ENCODE measurements at regions not wholly inside any gene's neighbourhood (a gene's known extent, or its start where the extent isn't known, plus 50 kb on each side); places are given as distances from the start of the nearest gene placed in this dataset.

DNA sequence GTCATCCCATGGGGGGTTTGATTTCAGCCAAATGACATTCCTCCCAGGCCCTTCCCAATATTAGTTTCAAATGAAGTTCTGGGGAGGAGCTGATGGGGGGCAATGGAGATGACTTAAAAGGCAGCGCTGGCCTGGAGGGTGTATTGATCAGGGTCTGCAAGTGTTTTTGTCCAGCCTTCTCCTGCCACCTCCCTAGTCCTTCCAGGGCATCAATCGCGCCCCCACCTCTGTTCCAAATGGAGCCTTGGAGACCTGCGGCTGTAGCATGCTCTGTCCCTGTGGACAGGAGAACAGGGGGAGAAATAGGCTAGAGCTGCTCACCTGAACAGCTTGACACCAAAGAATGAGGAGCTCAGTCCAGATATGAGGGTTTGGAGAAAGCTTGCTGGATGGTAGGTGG, 386.8 kb upstream of the PODXL start:
- TF ChIP-seq EZH2 (IDR thresholded peaks at IDR 0.05; ENCODE audit: borderline replicate concordance, low read length): no peak
- TF ChIP-seq, protein P1, sequence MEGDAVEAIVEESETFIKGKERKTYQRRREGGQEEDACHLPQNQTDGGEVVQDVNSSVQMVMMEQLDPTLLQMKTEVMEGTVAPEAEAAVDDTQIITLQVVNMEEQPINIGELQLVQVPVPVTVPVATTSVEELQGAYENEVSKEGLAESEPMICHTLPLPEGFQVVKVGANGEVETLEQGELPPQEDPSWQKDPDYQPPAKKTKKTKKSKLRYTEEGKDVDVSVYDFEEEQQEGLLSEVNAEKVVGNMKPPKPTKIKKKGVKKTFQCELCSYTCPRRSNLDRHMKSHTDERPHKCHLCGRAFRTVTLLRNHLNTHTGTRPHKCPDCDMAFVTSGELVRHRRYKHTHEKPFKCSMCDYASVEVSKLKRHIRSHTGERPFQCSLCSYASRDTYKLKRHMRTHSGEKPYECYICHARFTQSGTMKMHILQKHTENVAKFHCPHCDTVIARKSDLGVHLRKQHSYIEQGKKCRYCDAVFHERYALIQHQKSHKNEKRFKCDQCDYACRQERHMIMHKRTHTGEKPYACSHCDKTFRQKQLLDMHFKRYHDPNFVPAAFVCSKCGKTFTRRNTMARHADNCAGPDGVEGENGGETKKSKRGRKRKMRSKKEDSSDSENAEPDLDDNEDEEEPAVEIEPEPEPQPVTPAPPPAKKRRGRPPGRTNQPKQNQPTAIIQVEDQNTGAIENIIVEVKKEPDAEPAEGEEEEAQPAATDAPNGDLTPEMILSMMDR (IDR thresholded peaks at IDR 0.05; ENCODE audit: low read length): no peak
